Upper lobe of left lung (tissue), 4 donors: ENCODE measurements at regions not wholly inside any gene's neighbourhood (a gene's known extent, or its start where the extent isn't known, plus 50 kb on each side); places are given as distances from the start of the nearest gene placed in this dataset.

Experiments used
- CTCF ChIP-seq, 6 experiments: fragments of 450-650 bp in 4 of 6; fragments of 200-600 bp in 2 of 6; sonication (generic) in 2 of 6; IDR thresholded peaks; one replicate each; pipeline ENCODE4 v1.5.1; 2016 to 2019; ENCODE audit warnings: antibody characterized with exemption in 6 of 6
- EP300 ChIP-seq, 4 donors: sonication (generic); formaldehyde crosslinking; IDR thresholded peaks; one replicate each; pipeline ENCODE4 v1.5.1; 2017; ENCODE audit warnings: antibody characterized with exemption in 4 of 4, control low read depth in 2 of 4
- POLR2AphosphoS5 ChIP-seq, 2 donors: sonication (generic); formaldehyde crosslinking; IDR thresholded peaks; one replicate each; pipeline ENCODE4 v1.5.1; 2017; ENCODE audit warnings: antibody characterized with exemption in 2 of 2

- TF ChIP-seq CTCF (IDR thresholded peaks at IDR 0.05) (no peak), EP300 (IDR thresholded peaks at IDR 0.05) (no peak), POLR2AphosphoS5 (IDR thresholded peaks at IDR 0.05) (no peak)
Observed at GRCh38 chr14:76662580-76662979, 98.7 kb upstream of the VASH1 start.
